ENCODE measurements at regions not wholly inside any gene's neighbourhood (a gene's known extent, or its start where the extent isn't known, plus 50 kb on each side); places are given as distances from the start of the nearest gene placed in this dataset.
"Not testable (repeated sequence)": the region's sequence is repeated elsewhere in the genome, so short reads cannot be mapped to it uniquely, and the experiment has no call there.

DNA sequence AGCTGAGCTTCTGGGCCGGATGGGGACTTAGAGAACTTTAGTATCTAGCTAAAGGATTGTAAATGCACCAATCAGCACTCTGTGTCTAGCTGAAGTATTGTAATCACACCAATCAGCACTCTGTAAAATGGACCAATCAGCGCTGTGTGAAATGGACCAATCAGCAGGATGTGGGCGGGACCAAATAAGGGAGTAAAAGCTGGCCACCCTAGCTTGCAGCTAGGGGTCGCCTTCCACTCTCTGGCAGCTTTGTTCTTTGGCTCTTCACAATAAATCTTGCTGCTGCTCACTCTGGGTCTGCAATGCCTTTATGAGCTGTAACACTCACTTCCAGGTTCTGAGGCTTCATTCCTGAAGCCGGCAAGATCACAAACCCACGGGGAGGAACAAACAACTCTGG is 354.0 kb downstream of the PRR16 start:
- TF ChIP-seq EP300 (IDR thresholded peaks at IDR 0.05): no peak
- no peaks in the 10 kb centered on the region for H3K9me3 ChIP-seq
- intact Hi-C loops (cut with DNase I): no loop called here
- H3K4me1 ChIP-seq: no peaks in the 10 kb centered on the region
- no peak overlapping the region for H3K4me3 ChIP-seq
- 91 to 92% methylated on average over 6 of the region's 6 CpGs for WGBS, 2 donors
- no peaks in the 10 kb centered on the region for H3K27me3 ChIP-seq
- no peak overlapping the region for H3K27ac ChIP-seq
- DNase-seq: no peak
- no peaks in the 10 kb centered on the region for H3K36me3 ChIP-seq

DNA sequence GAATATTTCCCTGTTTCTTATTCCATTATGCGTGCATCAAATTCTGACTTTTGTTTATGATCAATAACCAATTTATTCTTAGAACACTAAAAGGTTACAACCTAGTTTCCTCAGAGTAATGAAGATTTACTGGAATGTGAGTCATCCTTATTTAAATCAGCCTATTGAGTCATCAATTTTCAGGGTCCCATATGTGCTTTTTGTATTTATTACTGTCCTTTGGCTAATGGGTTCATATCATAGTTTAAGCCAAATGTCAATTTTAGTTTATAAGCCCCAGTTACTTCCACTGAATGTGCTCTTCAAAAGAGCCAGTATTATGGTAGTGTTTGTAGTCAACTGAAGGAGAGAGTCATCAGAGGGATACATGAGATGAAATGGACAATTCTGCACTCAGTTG is 359.2 kb downstream of the PRR16 start:
- Histone ChIP-seq H3K27me3 (no peaks in the 10 kb centered on the region), H3K36me3 (no peaks in the 10 kb centered on the region), H3K4me1 (no peaks in the 10 kb centered on the region), H3K27ac (no peak overlapping the region), H3K9me3 (no peaks in the 10 kb centered on the region), H3K4me3 (no peak overlapping the region)
- no peak for DNase-seq
- no peak for TF ChIP-seq EP300 (IDR thresholded peaks at IDR 0.05)
- no peak for TF ChIP-seq POLR2A (IDR thresholded peaks at IDR 0.05)
- TF ChIP-seq, protein P1, sequence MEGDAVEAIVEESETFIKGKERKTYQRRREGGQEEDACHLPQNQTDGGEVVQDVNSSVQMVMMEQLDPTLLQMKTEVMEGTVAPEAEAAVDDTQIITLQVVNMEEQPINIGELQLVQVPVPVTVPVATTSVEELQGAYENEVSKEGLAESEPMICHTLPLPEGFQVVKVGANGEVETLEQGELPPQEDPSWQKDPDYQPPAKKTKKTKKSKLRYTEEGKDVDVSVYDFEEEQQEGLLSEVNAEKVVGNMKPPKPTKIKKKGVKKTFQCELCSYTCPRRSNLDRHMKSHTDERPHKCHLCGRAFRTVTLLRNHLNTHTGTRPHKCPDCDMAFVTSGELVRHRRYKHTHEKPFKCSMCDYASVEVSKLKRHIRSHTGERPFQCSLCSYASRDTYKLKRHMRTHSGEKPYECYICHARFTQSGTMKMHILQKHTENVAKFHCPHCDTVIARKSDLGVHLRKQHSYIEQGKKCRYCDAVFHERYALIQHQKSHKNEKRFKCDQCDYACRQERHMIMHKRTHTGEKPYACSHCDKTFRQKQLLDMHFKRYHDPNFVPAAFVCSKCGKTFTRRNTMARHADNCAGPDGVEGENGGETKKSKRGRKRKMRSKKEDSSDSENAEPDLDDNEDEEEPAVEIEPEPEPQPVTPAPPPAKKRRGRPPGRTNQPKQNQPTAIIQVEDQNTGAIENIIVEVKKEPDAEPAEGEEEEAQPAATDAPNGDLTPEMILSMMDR (IDR thresholded peaks at IDR 0.05): no peak
- no peak for TF ChIP-seq POLR2AphosphoS5 (IDR thresholded peaks at IDR 0.05)
- 79 to 91% methylated on average over 1 of the region's 1 CpG for WGBS, 2 donors
- intact Hi-C loops (cut with DNase I): no loop called here

DNA sequence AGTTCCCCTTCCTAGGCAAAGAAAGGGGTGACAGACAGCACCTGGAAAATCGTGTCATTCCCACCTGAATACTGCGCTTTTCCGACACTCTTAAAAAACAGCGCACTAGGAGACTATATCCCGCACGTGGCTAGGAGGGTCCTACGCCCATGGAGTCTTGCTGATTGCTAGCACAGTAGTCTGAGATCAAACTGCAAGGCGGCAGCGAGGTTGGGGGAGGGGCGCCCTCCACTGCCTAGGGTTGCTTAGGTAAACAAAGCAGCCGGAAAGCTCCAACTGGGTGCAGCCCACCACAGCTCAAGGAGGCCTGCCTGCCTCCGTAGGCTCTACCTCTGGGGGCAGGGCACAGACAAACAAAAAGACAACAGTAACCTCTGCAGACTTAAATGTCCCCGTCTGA is 367.5 kb downstream of the PRR16 start:
- H3K36me3 ChIP-seq; H3K27me3 ChIP-seq; H3K9me3 ChIP-seq; H3K4me1 ChIP-seq; H3K4me3 ChIP-seq; intact Hi-C loops (cut with DNase I); DNase-seq; H3K27ac ChIP-seq: not testable (repeated sequence)
- 87 to 89% methylated on average over 13 of the region's 13 CpGs for WGBS, 2 donors

DNA sequence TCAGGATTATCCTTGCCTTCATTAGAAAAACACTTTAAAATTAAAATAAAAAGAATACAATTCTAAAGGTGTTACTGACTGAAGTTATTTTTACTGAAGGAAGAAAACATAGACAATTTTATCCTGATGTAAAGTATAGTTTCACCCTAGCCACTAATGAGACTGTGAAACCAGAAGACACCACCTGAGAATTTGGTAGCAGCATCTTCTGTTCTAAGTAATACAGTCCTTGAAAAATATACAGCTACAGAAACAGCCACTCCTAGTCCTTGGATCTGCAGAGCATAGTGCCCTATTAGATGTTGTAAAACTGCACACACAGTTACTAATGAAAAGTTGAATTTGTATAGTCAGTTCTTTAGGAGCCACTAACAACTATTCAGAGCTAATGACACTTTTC is 377.7 kb downstream of the PRR16 start:
- no peak overlapping the region for H3K27ac ChIP-seq
- no peak for TF ChIP-seq POLR2A (IDR thresholded peaks at IDR 0.05)
- no peak for TF ChIP-seq EP300 (IDR thresholded peaks at IDR 0.05)
- TF ChIP-seq, protein P1 (IDR thresholded peaks at IDR 0.05): no peak
- TF ChIP-seq POLR2AphosphoS5 (IDR thresholded peaks at IDR 0.05): no peak
- H3K27me3 ChIP-seq: no peaks in the 10 kb centered on the region
- no peaks in the 10 kb centered on the region for H3K36me3 ChIP-seq
- H3K4me1 ChIP-seq: no peaks in the 10 kb centered on the region
- intact Hi-C loops (cut with DNase I): no loop called here
- no peak overlapping the region for H3K4me3 ChIP-seq
- DNase-seq: no peak
- no peaks in the 10 kb centered on the region for H3K9me3 ChIP-seq

DNA sequence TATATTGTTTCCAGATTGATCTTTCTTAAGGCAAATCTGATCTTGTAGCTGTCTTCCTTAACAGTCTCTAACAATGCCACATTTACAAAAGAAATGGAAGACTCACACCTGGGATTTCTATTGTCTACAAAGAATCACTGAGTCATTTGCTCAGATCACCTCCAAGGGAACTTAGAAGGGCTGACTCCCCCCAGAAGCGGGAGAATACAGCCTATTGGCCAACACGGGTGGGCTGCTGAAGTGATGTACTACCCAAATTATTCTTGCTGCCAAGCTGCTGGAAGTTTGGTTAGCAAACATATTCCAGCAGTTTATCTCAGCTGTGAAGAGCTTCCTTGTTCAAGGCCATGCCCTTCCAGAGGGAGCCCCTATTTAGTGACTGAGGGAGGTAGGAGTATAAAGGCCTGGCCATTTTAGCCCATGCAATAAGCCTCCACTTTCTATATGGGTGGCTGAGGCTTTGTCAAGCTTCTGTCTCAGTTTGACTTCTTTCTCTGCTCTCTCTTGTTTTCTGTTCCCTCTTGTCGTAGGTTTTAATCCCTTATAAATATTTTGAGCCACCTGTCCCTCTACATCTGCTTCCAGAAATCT is 379.4 kb downstream of the PRR16 start:
- 65 to 73% methylated on average over 3 of the region's 3 CpGs for WGBS, 2 donors
- no peaks in the 10 kb centered on the region for H3K9me3 ChIP-seq
- intact Hi-C loops (cut with DNase I): no loop called here

DNA sequence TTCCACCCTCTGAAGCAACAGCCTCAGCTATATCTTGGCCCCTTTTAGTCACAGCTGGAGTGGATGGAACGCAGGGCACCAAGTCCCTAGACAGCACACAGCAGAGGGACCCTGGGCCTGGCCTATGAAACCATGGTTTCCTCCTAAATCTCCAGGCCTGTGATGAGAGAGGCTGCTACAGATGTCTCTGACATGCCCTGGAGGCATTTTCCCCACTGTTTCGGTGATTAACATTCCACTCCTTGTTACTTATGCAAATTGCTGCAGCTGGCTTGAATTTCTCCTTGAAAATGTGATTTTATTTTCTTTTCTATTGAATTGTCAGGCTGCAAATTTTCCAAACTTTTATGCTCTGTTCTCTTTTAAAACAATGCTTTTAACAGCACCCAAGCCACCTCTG is 384.8 kb downstream of the PRR16 start:
- Histone ChIP-seq H3K9me3 (no peaks in the 10 kb centered on the region), H3K27ac (no peak overlapping the region), H3K27me3 (no peaks in the 10 kb centered on the region), H3K4me1 (no peaks in the 10 kb centered on the region), H3K4me3 (no peak overlapping the region), H3K36me3 (no peaks in the 10 kb centered on the region)
- intact Hi-C loops (cut with DNase I): no loop called here
- TF ChIP-seq, protein P1 (IDR thresholded peaks at IDR 0.05): no peak
- TF ChIP-seq EP300 (IDR thresholded peaks at IDR 0.05) (no peak), POLR2A (IDR thresholded peaks at IDR 0.05) (no peak), POLR2AphosphoS5 (IDR thresholded peaks at IDR 0.05) (no peak)
- no peak for DNase-seq
- WGBS, 2 donors: 83 to 87% methylated on average over 2 of the region's 2 CpGs

More for the DNA sequence above, 379.4 kb downstream of the PRR16 start:
- DNase-seq: no peak
- Histone ChIP-seq H3K4me3 (no peak overlapping the region), H3K36me3 (no peaks in the 10 kb centered on the region), H3K27me3 (no peaks in the 10 kb centered on the region), H3K27ac (no peak overlapping the region), H3K4me1 (no peaks in the 10 kb centered on the region)
- TF ChIP-seq, protein P1 (IDR thresholded peaks at IDR 0.05): no peak
- TF ChIP-seq EP300 (IDR thresholded peaks at IDR 0.05) (no peak), POLR2AphosphoS5 (IDR thresholded peaks at IDR 0.05) (no peak)

All from sigmoid colon (tissue), 6 donors.